GM12872 (cell line): ENCODE measurements at regions not wholly inside any gene's neighbourhood (a gene's known extent, or its start where the extent isn't known, plus 50 kb on each side); places are given as distances from the start of the nearest gene placed in this dataset.

ENCODE experiments used
- TF ChIP-seq, protein P1 (sequence below): IDR thresholded peaks from 3 replicates; pipeline ENCODE4 v1.5.1; 2011; ENCODE audit warnings: low read depth, mild to moderate bottlenecking, low read length, moderate library complexity; ENCODE audit not compliant: insufficient read depth

GRCh38 chr18:41860987-41861386 is 94.0 kb upstream of the PIK3C3 start:
- TF ChIP-seq, protein P1, sequence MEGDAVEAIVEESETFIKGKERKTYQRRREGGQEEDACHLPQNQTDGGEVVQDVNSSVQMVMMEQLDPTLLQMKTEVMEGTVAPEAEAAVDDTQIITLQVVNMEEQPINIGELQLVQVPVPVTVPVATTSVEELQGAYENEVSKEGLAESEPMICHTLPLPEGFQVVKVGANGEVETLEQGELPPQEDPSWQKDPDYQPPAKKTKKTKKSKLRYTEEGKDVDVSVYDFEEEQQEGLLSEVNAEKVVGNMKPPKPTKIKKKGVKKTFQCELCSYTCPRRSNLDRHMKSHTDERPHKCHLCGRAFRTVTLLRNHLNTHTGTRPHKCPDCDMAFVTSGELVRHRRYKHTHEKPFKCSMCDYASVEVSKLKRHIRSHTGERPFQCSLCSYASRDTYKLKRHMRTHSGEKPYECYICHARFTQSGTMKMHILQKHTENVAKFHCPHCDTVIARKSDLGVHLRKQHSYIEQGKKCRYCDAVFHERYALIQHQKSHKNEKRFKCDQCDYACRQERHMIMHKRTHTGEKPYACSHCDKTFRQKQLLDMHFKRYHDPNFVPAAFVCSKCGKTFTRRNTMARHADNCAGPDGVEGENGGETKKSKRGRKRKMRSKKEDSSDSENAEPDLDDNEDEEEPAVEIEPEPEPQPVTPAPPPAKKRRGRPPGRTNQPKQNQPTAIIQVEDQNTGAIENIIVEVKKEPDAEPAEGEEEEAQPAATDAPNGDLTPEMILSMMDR: no peak

GRCh38 chr18:41858761-41859555 is 96.1 kb upstream of the PIK3C3 start:
- TF ChIP-seq, protein P1: no peak

GRCh38 chr18:41853280-41853679 is 101.8 kb upstream of the PIK3C3 start:
- TF ChIP-seq, protein P1: no peak

DNA sequence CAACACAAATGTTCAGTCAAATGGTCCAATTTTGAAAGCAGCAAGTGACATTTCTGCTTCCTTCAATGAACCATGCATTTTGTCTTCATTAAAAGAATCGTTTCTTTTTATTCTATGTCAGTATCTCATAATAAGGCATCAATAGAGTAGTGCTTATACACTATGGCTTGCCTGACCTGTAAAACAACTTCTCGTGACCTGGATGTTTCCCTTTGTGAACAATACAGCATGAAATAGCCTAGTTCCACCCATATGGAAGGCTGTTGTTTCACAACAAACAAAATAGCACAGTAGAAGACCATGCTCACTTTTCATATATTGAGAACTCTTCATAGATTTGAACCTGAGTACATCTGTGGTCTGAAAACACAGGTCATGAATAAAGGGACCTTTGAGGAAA is 104.3 kb upstream of the PIK3C3 start:
- TF ChIP-seq, protein P1: no peak

DNA sequence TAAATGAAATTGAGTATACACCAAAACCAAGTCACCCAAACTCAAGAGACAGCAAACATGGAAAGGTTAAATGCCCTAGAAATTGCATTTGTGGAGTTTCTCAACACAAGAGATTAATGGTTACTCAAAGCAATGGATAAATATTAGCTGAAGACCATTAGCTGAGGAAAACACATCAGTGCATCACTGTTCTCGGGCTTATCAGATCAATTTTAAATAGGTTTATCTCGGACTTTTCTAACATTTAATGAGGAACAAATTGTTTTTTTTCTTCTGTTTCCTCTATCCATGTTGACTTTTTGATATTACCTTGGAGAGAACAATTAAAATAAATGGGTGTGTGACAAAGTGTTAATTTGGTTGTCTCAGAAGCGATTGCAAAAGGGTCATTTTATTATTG is 105.4 kb upstream of the PIK3C3 start:
- TF ChIP-seq, protein P1: no peak

GRCh38 chr18:41845563-41845962 is 109.5 kb upstream of the PIK3C3 start:
- TF ChIP-seq, protein P1: no peak

- TF ChIP-seq, protein P1: no peak
Observed at GRCh38 chr18:41842886-41843285, 112.1 kb upstream of the PIK3C3 start.
